GM19023 (cell line): ENCODE measurements at regions not wholly inside any gene's neighbourhood (a gene's known extent, or its start where the extent isn't known, plus 50 kb on each side); places are given as distances from the start of the nearest gene placed in this dataset.

Source experiments
- ATAC-seq: cut with Tn5 transposase; IDR thresholded peaks from one replicate; pipeline ENCODE4 v1.9.1; 2021; ENCODE audit warnings: mild to moderate bottlenecking, moderate library complexity; ENCODE audit not compliant: unreplicated experiment

DNA sequence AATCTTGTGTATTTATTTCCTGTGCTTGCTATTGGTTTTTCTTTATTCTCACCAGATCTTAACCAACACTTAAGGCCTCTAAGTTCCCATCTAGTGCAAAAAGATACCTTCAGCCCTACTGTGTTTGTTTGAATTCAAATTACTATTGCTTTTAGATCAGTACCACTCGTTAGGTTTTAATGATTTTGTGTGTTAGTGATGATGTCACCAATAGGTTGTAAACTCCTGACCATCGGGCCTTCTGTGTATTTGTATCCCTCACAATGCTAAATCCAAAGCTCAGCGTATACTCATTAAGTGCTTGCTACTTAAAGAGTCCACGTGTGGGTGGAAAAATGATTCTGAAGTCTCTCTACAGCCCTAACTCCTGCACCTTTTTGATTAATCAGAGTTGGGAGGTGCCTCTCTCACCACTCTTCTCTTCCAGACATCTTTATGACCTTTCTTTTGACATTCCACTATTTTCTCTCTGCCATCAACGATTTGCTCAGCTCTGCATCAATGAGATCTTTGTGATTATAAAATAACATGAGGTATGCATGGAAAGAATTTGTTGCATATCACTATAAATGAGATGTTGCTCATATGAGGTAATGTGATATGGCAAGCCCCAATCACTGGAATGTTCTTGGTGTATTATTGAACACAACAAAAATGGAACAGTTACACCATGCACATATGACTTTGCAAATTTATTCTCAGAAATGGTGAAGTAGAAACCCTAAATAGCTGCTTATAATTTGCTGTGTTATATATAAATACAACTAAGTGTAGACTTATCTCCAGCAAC, 55.1 kb upstream of the LAMA2 start:
- ATAC-seq: no peak

GRCh38 chr6:128826606-128827005, 56.3 kb upstream of the LAMA2 start:
- no peak for ATAC-seq

- ATAC-seq: no peak
These were observed 60.7 kb upstream of the LAMA2 start for GRCh38 chr6:128822271-128822670.

- ATAC-seq: no peak
These were observed 61.8 kb upstream of the LAMA2 start for GRCh38 chr6:128821116-128821515.

DNA sequence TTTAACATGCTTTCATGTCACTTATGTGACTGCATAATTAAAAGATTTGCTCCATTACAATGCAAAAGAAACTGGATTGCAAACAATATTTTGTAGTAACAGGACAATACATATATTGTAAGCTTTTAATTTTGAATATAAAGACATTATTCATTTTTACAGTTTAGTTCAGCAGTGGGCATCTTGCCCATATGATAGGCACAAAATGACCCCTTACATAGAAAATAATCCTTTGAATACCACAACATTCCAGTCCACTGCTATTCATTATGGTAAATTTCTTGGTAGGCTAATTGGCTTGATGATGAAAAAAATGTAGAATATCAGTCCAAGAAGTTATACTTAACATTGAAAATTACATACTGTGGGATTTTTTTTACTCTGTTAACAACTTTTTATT, 74.1 kb upstream of the LAMA2 start:
- no peak for ATAC-seq

GRCh38 chr6:128807577-128807976, 75.4 kb upstream of the LAMA2 start:
- no peak for ATAC-seq

DNA sequence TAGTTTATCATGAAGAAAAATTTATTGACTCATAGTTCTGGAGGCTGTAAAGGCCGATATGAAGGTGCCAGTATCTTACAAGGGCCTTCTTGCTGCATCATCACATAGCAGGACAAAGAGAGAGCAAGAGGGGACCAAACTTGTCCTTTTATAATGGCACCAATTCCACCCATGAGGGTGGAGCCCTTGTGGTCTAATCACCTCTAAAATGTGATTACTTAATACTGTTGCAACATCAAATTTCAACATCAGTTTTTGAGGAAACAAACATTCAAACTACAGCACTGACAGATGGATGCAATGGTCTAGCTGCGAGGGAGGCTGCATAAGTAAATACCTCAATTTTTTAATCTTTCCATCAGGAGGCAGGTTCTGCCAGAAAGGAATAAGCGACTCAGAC, 76.7 kb upstream of the LAMA2 start:
- no peak for ATAC-seq

DNA sequence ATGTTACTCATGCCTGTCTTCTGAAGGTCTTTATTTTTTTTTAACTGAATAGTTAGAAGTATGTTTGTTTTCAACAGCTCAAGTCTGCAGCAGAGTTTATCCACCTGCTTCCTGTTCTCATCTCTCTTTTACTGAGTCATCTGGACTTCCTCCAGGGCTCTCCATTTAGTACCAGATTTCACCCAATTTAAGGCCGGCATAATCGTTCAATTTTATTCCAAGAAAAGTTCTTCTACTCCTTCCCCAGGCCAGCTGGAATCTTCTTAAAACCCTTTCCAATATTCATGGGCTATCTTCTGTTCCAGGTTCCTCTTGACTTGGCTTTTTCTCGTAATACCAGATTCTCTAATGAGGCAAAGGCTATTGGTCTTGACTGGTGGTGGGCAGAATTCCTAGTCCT, 79.0 kb upstream of the LAMA2 start:
- no peak for ATAC-seq

DNA sequence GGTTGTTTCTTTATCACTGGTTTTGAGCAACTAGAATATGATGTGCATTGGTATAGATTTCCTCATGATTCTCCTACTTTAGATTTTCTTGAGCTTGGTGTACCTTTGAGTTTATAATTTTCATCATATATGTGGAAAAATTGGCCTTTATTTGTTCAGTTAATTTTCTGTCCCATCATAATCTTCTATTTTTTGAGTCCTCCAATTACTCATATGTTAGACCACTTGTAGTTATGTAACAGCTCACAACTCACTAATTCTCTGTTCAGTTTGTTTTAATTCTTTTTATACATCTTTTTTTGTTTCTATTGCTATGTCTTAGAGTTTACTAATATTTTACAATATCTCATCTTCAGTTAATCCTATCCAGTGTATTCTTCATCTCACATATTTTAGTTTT, 81.3 kb upstream of the LAMA2 start:
- ATAC-seq: no peak

DNA sequence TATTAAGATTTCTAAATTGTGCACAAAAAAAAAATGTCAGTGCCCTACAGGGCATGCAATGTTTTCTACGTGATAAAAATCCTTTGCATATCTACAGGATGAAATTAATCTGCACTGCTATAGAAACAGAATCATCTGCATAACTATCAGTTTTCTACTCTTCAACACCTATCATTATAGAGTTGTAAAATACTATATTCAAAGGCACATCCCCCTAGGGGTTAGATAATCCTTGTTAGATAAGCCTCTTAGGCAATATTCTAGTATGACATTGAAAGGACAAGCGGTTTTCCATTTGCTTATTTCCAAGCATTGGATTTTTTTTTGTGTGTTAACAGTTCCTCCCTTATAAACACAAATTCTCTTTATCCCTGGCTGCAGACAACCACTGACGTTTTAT, 98.7 kb upstream of the LAMA2 start:
- ATAC-seq: no peak

- ATAC-seq: no peak
These were observed 114.8 kb upstream of the LAMA2 start for GRCh38 chr6:128768187-128768586.

DNA sequence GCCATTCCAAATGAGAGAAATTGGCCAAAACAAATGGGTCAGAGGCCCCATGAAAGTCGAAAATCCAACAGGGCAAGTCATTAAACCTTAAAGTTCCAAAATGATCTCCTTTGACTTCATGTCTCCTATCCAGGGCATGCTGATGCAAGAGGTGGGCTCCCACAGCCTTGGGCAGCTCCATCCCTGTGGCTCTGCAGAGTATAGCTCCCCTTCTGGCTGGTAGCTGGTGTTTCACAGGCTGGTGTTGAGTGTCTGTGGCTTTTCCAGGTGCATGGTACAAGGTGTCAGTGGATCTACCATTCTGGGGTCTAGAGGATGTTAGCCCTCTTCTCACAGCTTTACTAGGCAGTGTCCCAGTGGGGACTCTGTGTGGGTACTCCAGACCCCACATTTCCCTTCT, 115.2 kb upstream of the LAMA2 start:
- no peak for ATAC-seq

- no peak for ATAC-seq
These were observed 115.8 kb upstream of the LAMA2 start for GRCh38 chr6:128767150-128767549.

- ATAC-seq: no peak
These were observed 119.2 kb upstream of the LAMA2 start for GRCh38 chr6:128763599-128764300.

GRCh38 chr6:128759901-128760300, 123.0 kb upstream of the LAMA2 start:
- ATAC-seq: no peak

DNA sequence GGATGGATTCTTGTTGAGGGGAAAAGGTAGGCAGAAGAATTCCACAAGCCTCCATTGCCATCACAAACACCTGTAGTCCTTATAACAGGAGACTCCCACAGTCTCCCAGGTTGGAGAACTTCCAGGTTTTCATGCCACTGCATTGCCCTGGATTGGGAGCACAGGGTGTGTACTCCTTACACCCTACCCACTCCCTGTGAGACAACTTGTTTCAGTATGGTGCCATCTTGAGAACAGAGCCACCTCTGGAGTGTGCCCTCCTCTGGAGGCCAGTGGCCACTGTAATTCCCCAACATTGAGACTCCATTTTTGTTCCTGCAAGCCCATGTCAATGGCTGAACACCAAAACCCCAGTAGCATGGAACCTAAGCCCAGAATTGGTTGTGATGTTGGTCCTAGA, 123.5 kb upstream of the LAMA2 start:
- ATAC-seq: no peak

GRCh38 chr6:128757961-128758360, 125.0 kb upstream of the LAMA2 start:
- ATAC-seq: no peak

DNA sequence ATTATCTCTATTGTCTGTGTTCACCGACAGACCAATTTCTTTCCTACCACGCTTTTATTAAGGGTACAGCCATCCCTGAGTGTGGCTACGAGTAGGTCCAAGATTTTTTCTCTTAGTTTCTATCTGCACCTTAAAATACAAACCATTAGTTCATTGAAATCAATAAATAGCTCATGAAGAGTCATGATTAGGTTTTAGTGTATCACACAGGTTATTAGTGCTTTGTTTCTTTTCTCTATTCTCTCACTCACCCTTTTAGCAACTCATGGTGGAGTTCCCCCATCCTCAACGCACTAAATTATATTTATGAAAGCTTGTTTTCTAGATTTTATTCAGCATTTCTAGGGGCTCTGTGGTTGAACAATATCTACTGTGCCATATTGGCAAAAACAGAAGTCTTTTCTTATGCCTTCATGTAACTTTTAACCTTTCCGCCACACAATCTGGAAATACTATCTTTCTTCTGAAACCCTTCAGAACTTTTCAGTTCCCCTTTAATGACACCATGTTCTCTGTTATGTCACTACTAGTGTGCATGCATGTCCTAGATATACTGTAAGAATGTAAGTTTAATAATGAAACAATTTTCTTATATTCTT, 128.2 kb upstream of the LAMA2 start:
- ATAC-seq: peak; percentile 97

DNA sequence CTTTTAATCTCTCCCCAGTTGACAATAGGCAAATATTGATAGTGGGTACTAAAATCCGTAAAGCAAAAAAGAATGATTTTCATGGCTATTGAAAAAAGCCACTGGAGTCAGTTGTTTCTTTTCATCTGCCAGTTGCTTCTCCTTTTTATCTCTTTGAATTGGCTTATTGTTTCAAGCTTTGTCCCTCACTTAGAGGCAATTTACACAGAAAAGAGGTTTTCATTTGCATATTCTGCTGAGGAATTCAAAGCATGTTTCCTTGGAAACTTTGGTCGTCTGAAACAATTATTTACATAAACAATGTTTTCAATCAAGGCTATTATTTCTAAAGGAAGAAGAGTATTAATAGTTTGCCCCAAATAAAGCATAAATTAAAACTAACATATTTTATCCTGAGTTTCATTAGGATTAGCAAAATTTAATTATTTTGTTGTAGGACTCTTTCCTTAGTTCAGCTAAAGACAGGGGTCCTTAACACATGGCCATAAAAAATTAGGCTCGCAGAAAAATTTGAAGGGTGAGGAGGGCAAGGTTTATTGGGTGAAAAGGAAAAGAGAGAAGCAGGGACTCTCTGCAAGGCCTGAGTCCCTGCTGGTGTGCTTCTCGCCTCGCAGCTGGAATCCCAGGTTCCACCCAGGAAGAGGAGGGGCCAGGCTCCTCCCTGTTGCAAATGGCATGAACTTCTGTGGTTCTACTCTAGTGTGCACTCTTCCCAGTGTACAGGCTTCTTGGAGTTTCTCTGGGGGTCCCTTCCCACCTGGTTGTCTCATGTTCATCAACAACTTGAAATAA, 138.8 kb upstream of the LAMA2 start:
- ATAC-seq: no peak

DNA sequence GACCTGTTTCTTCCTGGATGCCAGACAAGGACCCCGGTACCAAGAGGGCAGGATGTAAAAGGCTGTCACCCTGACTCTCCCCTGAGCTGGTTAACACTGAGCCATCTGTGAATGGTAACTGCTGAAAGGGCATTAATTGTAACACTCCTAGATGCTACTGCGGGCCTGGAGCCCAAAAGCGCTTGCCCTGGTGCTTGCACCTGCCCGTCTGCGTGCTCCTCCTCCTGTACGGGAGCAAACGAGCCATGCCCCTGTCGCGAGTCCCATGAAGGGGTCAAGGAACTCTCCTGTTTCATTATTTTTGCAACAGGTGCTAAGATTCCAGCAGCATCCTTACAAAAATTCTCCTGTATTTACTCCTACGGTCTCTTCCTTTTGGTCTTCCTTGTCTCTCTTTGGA, 140.0 kb upstream of the LAMA2 start:
- no peak for ATAC-seq

DNA sequence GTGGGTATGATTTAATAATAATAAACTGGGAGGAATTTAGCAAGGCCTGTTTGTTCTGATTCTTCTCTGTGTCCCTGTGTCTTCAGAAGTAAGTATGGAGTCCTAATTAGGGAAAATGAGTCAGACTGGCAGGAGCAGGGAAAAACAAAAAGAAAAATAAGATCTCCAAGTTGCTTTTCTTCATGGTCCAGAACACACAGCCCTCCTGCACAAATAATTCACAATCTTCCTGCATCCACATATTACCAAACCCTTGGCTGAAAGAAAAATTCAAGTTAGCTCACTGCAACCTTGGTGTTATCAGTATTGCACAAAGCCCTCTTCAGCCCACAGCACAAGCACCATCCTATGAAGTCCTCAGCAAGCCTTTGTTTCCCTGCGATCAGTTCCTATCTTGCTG, 142.0 kb upstream of the LAMA2 start:
- no peak for ATAC-seq
